Upper lobe of left lung (tissue), 6 donors: ENCODE measurements at regions not wholly inside any gene's neighbourhood (a gene's known extent, or its start where the extent isn't known, plus 50 kb on each side); places are given as distances from the start of the nearest gene placed in this dataset.

Experiments used
- ATAC-seq, 2 donors: fragments of 200-7000 bp; cut with Tn5 transposase; one replicate each; pipeline ENCODE4 v1.9.1; 2022; ENCODE audit warnings: mild to moderate bottlenecking in 2 of 2, moderate library complexity in 2 of 2; ENCODE audit not compliant: low FRiP score in 2 of 2
- DNase-seq, 2 donors: peaks; one replicate each; pipeline ENCODE4 v3.0.0-alpha.2; 2019 to 2020
- H3K27ac ChIP-seq, 4 donors: fragments of 200-600 bp; sonication (generic); one replicate each; pipeline ENCODE4 v1.5.1; 2016 to 2019
- H3K27me3 ChIP-seq, 4 donors: fragments of 200-600 bp; sonication (generic); one replicate each; pipeline ENCODE4 v1.5.1; 2017 to 2019
- H3K36me3 ChIP-seq, 4 donors: fragments of 200-600 bp; sonication (generic); one replicate each; pipeline ENCODE4 v1.5.1; 2016 to 2019
- H3K4me1 ChIP-seq, 4 donors: fragments of 200-600 bp; sonication (generic); one replicate each; pipeline ENCODE4 v1.5.1; 2018 to 2019
- H3K4me3 ChIP-seq, 4 donors: fragments of 200-600 bp; sonication (generic); one replicate each; pipeline ENCODE4 v1.5.1; 2017 to 2019; ENCODE audit warnings: mild to moderate bottlenecking in 2 of 4, moderate library complexity in 1 of 4
- H3K9me3 ChIP-seq, 4 donors: fragments of 200-600 bp; sonication (generic); one replicate each; pipeline ENCODE4 v1.5.1; 2018 to 2019
- EP300 ChIP-seq, 4 donors: sonication (generic); formaldehyde crosslinking; IDR thresholded peaks; one replicate each; pipeline ENCODE4 v1.5.1; 2017; ENCODE audit warnings: antibody characterized with exemption in 4 of 4, control low read depth in 2 of 4
- POLR2A ChIP-seq, 4 donors: fragments of 450-650 bp; IDR thresholded peaks; one replicate each; pipeline ENCODE4 v1.5.1; 2016 to 2017; ENCODE audit warnings: antibody characterized with exemption in 4 of 4, mild to moderate bottlenecking in 2 of 4
- POLR2AphosphoS5 ChIP-seq, 2 donors: sonication (generic); formaldehyde crosslinking; IDR thresholded peaks; one replicate each; pipeline ENCODE4 v1.5.1; 2017; ENCODE audit warnings: antibody characterized with exemption in 2 of 2
- WGBS, 2 donors: methylation state at CpG; one replicate each; pipeline ENCODE4 v1.1.5; 2017 to 2018; 5-methylcytosine and 5-hydroxymethylcytosine counted together
- TF ChIP-seq, protein P1 (sequence below), 6 experiments: fragments of 450-650 bp in 4 of 6; fragments of 200-600 bp in 2 of 6; sonication (generic) in 2 of 6; IDR thresholded peaks; one replicate each; pipeline ENCODE4 v1.5.1; 2016 to 2019; ENCODE audit warnings: antibody characterized with exemption in 6 of 6
- donor health status: DM: no; HTN: no; CAD: no; lungs with moderate emphysema.
- donor health status: DM: no; HTN: yes; CAD: no; lungs with severe emphysema.

DNA sequence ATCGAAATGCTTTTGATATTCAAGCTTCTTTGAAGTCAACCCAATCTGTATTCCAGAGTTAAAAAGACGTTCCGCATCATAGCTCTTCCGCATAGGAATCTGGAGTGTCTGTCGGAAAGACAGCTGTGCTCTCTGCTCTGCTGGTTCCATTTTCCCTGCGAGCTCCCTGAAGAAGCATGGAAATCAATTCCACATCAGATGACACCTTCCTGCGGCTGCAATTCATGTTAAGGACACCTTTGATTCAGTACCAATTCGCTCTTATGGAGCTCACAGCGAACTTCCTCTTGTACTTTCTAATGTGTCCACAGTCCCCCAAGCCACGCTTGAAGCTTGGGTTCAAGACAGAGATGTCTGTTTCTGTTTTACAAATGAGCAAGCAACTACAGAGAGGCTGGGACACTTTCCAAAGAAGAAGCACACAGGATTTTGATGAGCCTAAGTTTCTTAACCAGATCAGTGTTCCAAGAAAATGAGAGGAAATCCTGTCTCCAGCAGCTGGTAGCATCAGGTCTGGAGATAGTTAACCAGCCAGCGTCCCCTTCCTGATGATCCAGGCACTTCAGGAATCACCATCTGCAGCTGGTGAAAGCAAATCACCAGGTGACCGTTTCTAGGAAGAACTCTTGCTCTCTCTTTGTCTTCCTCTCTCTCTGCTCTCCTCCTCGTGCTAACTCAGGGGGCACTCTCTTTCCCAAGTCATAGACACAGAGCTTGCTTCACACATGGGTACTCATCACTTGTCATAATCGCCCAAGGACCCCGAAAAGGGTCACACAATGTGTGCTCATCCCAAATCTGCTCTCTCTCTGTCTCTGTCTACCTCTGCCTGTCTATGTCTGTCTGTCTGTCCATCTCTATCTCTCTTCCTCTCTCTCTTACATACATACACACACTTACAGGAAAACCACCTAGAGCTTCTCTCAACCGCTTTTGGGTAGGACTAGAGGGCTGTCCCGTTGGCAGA, 281.8 kb downstream of the FAM43A start:
- Histone ChIP-seq H3K36me3 (no peaks in the 10 kb centered on the region), H3K9me3 (no peaks in the 10 kb centered on the region), H3K4me1 (peaks cover 0 to 7% (median 0%) of the 10 kb centered on the region in 4 donors), H3K4me3 (no peak overlapping the region), H3K27ac (no peak overlapping the region), H3K27me3 (no peaks in the 10 kb centered on the region)
- DNase-seq, result no peak
- TF ChIP-seq, protein P1, sequence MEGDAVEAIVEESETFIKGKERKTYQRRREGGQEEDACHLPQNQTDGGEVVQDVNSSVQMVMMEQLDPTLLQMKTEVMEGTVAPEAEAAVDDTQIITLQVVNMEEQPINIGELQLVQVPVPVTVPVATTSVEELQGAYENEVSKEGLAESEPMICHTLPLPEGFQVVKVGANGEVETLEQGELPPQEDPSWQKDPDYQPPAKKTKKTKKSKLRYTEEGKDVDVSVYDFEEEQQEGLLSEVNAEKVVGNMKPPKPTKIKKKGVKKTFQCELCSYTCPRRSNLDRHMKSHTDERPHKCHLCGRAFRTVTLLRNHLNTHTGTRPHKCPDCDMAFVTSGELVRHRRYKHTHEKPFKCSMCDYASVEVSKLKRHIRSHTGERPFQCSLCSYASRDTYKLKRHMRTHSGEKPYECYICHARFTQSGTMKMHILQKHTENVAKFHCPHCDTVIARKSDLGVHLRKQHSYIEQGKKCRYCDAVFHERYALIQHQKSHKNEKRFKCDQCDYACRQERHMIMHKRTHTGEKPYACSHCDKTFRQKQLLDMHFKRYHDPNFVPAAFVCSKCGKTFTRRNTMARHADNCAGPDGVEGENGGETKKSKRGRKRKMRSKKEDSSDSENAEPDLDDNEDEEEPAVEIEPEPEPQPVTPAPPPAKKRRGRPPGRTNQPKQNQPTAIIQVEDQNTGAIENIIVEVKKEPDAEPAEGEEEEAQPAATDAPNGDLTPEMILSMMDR (IDR thresholded peaks at IDR 0.05), result no peak
- no peak for TF ChIP-seq POLR2AphosphoS5 (IDR thresholded peaks at IDR 0.05)
- TF ChIP-seq EP300 (IDR thresholded peaks at IDR 0.05), result no peak
- no peak for TF ChIP-seq POLR2A (IDR thresholded peaks at IDR 0.05)
- WGBS, 2 donors, result 66 to 68% methylated on average over 17 of the region's 17 CpGs
- ATAC-seq, result no peak

DNA sequence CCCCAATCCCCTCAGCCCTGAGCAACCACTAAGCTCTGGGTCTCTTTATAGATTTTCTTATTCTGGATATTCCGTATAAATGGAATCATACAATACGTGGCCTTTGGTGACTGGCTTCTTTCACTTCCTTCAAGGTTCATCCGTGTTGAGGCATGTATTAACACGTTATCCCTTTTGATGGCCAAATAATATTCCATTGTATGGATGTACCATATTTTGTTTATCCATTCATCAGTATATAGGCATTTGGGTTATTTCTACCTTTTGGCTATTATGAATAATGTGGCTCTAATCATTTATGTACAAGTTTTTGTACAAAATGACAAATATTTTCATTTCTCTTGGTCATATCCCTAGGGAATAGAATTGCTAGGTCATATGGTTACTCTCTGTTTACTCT, 284.4 kb downstream of the FAM43A start:
- Histone ChIP-seq H3K27me3 (no peaks in the 10 kb centered on the region), H3K4me1 (peaks cover 0 to 7% (median 0%) of the 10 kb centered on the region in 4 donors), H3K27ac (no peak overlapping the region), H3K4me3 (no peak overlapping the region), H3K36me3 (no peaks in the 10 kb centered on the region), H3K9me3 (no peaks in the 10 kb centered on the region)
- no peak for DNase-seq
- WGBS, 2 donors, result 91 to 94% methylated on average over 4 of the region's 4 CpGs
- no peak for ATAC-seq
- TF ChIP-seq EP300 (IDR thresholded peaks at IDR 0.05) (no peak), POLR2AphosphoS5 (IDR thresholded peaks at IDR 0.05) (no peak), POLR2A (IDR thresholded peaks at IDR 0.05) (no peak)
- TF ChIP-seq, protein P1 (IDR thresholded peaks at IDR 0.05), result no peak

DNA sequence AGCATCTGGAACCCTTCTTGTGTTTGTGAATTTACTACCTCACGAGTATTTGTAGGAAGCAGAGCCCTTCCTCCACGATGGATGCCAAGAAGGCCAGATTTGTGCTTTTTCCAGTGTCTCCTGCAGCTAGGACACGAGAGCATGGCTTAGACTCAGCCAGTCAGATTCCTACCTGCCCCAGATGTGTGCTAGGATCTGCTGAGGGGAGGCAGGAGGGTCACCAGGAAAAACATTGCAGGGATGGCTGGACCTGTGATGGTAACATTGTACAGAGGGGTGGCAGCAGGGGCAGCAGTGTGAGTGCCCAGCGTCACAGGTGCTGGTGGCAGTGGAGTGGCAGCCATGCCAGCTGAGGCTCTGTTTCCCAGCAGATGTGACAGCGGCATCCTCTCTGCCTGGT, 285.3 kb downstream of the FAM43A start:
- H3K36me3 ChIP-seq, result no peaks in the 10 kb centered on the region
- 86 to 93% methylated on average over 5 of the region's 5 CpGs for WGBS, 2 donors
- peaks cover 0 to 7% (median 1%) of the 10 kb centered on the region in 4 donors for H3K4me1 ChIP-seq
- H3K27ac ChIP-seq, result no peak overlapping the region
- no peaks in the 10 kb centered on the region for H3K27me3 ChIP-seq
- DNase-seq, result no peak
- TF ChIP-seq EP300 (IDR thresholded peaks at IDR 0.05) (no peak), POLR2AphosphoS5 (IDR thresholded peaks at IDR 0.05) (no peak), POLR2A (IDR thresholded peaks at IDR 0.05) (no peak)
- TF ChIP-seq, protein P1 (IDR thresholded peaks at IDR 0.05), result no peak
- no peak overlapping the region for H3K4me3 ChIP-seq
- ATAC-seq, result no peak
- H3K9me3 ChIP-seq, result no peaks in the 10 kb centered on the region

DNA sequence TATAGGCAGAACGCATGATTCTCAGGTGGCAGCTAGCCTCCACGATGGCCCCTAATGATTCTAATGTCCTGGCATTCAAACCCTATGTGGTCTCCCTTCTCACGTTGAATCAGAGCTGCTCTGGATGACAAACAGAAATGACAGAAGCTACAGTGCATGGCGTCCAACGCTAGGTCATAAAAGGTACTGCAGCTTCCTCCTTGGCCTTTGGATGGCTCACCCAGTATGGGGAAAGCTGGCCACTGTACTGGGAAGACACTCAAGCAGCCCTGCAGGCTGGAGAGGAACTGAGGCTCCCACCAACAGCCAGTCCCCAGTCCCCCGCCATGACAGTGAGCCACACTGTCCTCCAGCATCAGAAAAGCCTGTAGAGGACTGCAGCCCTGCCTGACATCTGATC, 286.3 kb downstream of the FAM43A start:
- Histone ChIP-seq H3K9me3 (no peaks in the 10 kb centered on the region), H3K4me3 (no peak overlapping the region), H3K27ac (no peak overlapping the region), H3K36me3 (no peaks in the 10 kb centered on the region), H3K27me3 (no peaks in the 10 kb centered on the region), H3K4me1 (peaks cover 0 to 7% (median 1%) of the 10 kb centered on the region in 4 donors)
- no peak for ATAC-seq
- TF ChIP-seq EP300 (IDR thresholded peaks at IDR 0.05) (no peak), POLR2AphosphoS5 (IDR thresholded peaks at IDR 0.05) (no peak), POLR2A (IDR thresholded peaks at IDR 0.05) (no peak)
- TF ChIP-seq, protein P1 (IDR thresholded peaks at IDR 0.05), result no peak
- WGBS, 2 donors, result 81 to 84% methylated on average over 5 to 6 of the region's 6 CpGs
- no peak for DNase-seq
